ENCODE measurements at regions not wholly inside any gene's neighbourhood (a gene's known extent, or its start where the extent isn't known, plus 50 kb on each side); places are given as distances from the start of the nearest gene placed in this dataset.

DNA sequence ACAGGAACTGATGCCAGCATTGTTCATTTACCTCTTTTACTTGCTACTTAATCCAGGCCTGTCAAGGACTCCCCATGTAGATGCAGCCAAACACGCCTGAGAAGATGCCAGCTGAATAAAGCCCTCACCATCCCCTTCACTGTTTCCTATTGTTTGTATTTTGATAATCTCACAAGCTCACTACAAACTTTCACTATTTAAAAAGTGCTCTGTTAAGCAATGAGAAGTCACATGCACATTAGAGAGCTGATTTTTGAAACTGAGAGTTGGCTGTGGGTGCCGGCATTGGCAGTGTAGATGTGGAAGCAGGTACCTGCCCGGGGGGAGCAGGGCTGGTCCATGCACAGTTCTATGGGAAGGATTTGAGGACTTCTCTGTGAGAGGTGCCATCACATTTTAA lies 169.8 kb upstream of the GRB10 start:
- TF ChIP-seq CTCF (IDR thresholded peaks at IDR 0.05; ENCODE audit: poor library complexity) = no peak
- no peak for TF ChIP-seq EZH2 (IDR thresholded peaks at IDR 0.05; ENCODE audit: borderline replicate concordance)
